ENCODE measurements at regions not wholly inside any gene's neighbourhood (a gene's known extent, or its start where the extent isn't known, plus 50 kb on each side); places are given as distances from the start of the nearest gene placed in this dataset.

- Histone ChIP-seq H3K27ac (ENCODE audit: low read length in 2 of 2) (no peak overlapping the region), H3K4me3 (ENCODE audit: control extremely low read depth in 1 of 5, extremely low read depth in 1 of 5, insufficient read depth in 1 of 5, low read depth in 2 of 5, low read length in 4 of 5) (no peak overlapping the region), H2AFZ (ENCODE audit: insufficient read depth, low read depth, low read length, poor library complexity, severe bottlenecking) (no peak overlapping the region), H3K79me2 (ENCODE audit: control insufficient read depth, insufficient read depth, low read length) (no peaks in the 10 kb centered on the region), H3K27me3 (replicated peaks in 1 of 4; ENCODE audit: control extremely low read depth in 1 of 4, control insufficient read depth in 3 of 4, insufficient read depth in 4 of 4, low read length in 3 of 4) (no peaks in the 10 kb centered on the region), H3K36me3 (replicated peaks in 1 of 2; ENCODE audit: control extremely low read depth in 1 of 2, control insufficient read depth in 1 of 2, extremely low read depth in 1 of 2, insufficient read depth in 2 of 2, low read length in 1 of 2) (no peaks in the 10 kb centered on the region), H3K9ac (ENCODE audit: low read length) (no peak overlapping the region), H3K9me3 (ENCODE audit: control extremely low read depth in 1 of 3, control insufficient read depth in 2 of 3, insufficient read depth in 1 of 3, low read length in 2 of 3) (no peaks in the 10 kb centered on the region), H4K20me1 (ENCODE audit: control insufficient read depth, insufficient read depth, low read length, poor library complexity, severe bottlenecking) (no peaks in the 10 kb centered on the region), H3K4me2 (replicated peaks; ENCODE audit: low read depth, low read length, poor library complexity, severe bottlenecking) (no peak overlapping the region), H3K4me1 (ENCODE audit: control insufficient read depth in 2 of 2, insufficient read depth in 2 of 2, low read length in 2 of 2) (no peaks in the 10 kb centered on the region)
- Mint-ChIP-seq H3K27me3 (no peaks in the 10 kb centered on the region), H3K4me1 (no peaks in the 10 kb centered on the region), H3K9me3 (ENCODE audit: insufficient read depth) (no peaks in the 10 kb centered on the region), H3K27ac (no peak overlapping the region), H3K4me3 (no peak overlapping the region)
- intact Hi-C loops (cut with micrococcal nuclease), result no loop called here
- ChIA-PET CTCF (no interaction called here), POLR2A (no interaction called here)
- TF ChIP-seq EZH2 (IDR thresholded peaks at IDR 0.05; ENCODE audit: borderline replicate concordance, insufficient read depth, low read depth, low read length, poor library complexity, severe bottlenecking), result no peak
- TF ChIP-seq, protein P1, sequence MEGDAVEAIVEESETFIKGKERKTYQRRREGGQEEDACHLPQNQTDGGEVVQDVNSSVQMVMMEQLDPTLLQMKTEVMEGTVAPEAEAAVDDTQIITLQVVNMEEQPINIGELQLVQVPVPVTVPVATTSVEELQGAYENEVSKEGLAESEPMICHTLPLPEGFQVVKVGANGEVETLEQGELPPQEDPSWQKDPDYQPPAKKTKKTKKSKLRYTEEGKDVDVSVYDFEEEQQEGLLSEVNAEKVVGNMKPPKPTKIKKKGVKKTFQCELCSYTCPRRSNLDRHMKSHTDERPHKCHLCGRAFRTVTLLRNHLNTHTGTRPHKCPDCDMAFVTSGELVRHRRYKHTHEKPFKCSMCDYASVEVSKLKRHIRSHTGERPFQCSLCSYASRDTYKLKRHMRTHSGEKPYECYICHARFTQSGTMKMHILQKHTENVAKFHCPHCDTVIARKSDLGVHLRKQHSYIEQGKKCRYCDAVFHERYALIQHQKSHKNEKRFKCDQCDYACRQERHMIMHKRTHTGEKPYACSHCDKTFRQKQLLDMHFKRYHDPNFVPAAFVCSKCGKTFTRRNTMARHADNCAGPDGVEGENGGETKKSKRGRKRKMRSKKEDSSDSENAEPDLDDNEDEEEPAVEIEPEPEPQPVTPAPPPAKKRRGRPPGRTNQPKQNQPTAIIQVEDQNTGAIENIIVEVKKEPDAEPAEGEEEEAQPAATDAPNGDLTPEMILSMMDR (IDR thresholded peaks at IDR 0.05), result no peak
- ATAC-seq (ENCODE audit: low read depth) (no peak), DNase-seq (no peak)
- no CpG with 5 or more reads among the region's 2 CpGs for WGBS (ENCODE audit: insufficient coverage)
Observed at GRCh38 chr1:106459418-106459817, 597.1 kb upstream of the PRMT6 start.

GRCh38 chr1:106465666-106466065 is 590.8 kb upstream of the PRMT6 start:
- H3K4me2 ChIP-seq (replicated peaks; ENCODE audit: low read depth, low read length, poor library complexity, severe bottlenecking), result no peak overlapping the region
- H3K4me3 Mint-ChIP-seq, result no peak overlapping the region
- H3K4me1 Mint-ChIP-seq, result no peaks in the 10 kb centered on the region
- H2AFZ ChIP-seq (ENCODE audit: insufficient read depth, low read depth, low read length, poor library complexity, severe bottlenecking), result no peak overlapping the region
- H3K27ac Mint-ChIP-seq, result no peak overlapping the region
- POLR2A ChIA-PET, result no interaction called here
- no peak overlapping the region for H3K9ac ChIP-seq (ENCODE audit: low read length)
- no peak for ATAC-seq (ENCODE audit: low read depth)
- H3K79me2 ChIP-seq (ENCODE audit: control insufficient read depth, insufficient read depth, low read length), result no peaks in the 10 kb centered on the region
- H3K9me3 Mint-ChIP-seq (ENCODE audit: insufficient read depth), result peaks cover 6% of the 10 kb centered on the region
- H3K36me3 ChIP-seq (replicated peaks in 1 of 2; ENCODE audit: control extremely low read depth in 1 of 2, control insufficient read depth in 1 of 2, extremely low read depth in 1 of 2, insufficient read depth in 2 of 2, low read length in 1 of 2), result no peaks in the 10 kb centered on the region
- WGBS (ENCODE audit: insufficient coverage), result no CpG with 5 or more reads among the region's 2 CpGs
- CTCF ChIA-PET, result no interaction called here
- DNase-seq, result no peak
- no peaks in the 10 kb centered on the region for H4K20me1 ChIP-seq (ENCODE audit: control insufficient read depth, insufficient read depth, low read length, poor library complexity, severe bottlenecking)
- no peaks in the 10 kb centered on the region for H3K27me3 ChIP-seq (replicated peaks in 1 of 4; ENCODE audit: control extremely low read depth in 1 of 4, control insufficient read depth in 3 of 4, insufficient read depth in 4 of 4, low read length in 3 of 4)
- H3K4me3 ChIP-seq (ENCODE audit: control extremely low read depth in 1 of 5, extremely low read depth in 1 of 5, insufficient read depth in 1 of 5, low read depth in 2 of 5, low read length in 4 of 5), result no peak overlapping the region
- peaks cover 2 to 11% (median 4%) of the 10 kb centered on the region in 3 donors for H3K9me3 ChIP-seq (ENCODE audit: control extremely low read depth in 1 of 3, control insufficient read depth in 2 of 3, insufficient read depth in 1 of 3, low read length in 2 of 3)
- TF ChIP-seq, protein P1 (IDR thresholded peaks at IDR 0.05), result no peak
- TF ChIP-seq EZH2 (IDR thresholded peaks at IDR 0.05; ENCODE audit: borderline replicate concordance, insufficient read depth, low read depth, low read length, poor library complexity, severe bottlenecking), result no peak
- no peaks in the 10 kb centered on the region for H3K27me3 Mint-ChIP-seq
- no peaks in the 10 kb centered on the region for H3K4me1 ChIP-seq (ENCODE audit: control insufficient read depth in 2 of 2, insufficient read depth in 2 of 2, low read length in 2 of 2)
- H3K27ac ChIP-seq (ENCODE audit: low read length in 2 of 2), result no peak overlapping the region
- intact Hi-C loops (cut with micrococcal nuclease), result no loop called here
